ENCODE measurements at regions not wholly inside any gene's neighbourhood (a gene's known extent, or its start where the extent isn't known, plus 50 kb on each side); places are given as distances from the start of the nearest gene placed in this dataset.

DNA sequence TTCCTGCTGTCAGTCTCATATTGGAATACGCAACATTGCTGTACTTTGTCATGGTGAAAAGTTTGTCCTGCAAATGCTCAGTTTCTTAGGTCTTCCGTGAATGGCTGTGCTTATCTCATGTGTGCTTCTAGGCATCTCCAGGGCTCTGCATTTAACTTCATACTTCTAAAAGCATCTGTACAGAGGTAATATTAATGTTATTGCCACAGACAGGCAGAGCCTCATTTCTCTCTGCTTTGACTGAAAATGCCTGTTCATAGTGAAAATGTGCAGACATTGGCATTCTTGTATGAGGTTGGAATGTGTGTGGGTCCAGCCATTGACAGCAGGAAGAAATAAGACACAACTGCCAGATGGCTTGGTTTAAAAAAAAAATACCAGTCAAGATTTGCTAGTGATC is 140.1 kb upstream of the TTC29 start:
- Histone ChIP-seq H3K4me1 (no peaks in the 10 kb centered on the region), H3K4me3 (no peak overlapping the region), H3K27me3 (no peaks in the 10 kb centered on the region), H3K27ac (no peak overlapping the region), H3K9me3 (no peaks in the 10 kb centered on the region), H3K36me3 (no peaks in the 10 kb centered on the region)
- DNase-seq (no peak), ATAC-seq (no peak)
- intact Hi-C loops (cut with DNase I): no loop called here
- TF ChIP-seq POLR2A (IDR thresholded peaks at IDR 0.05): no peak
- TF ChIP-seq, protein P1, sequence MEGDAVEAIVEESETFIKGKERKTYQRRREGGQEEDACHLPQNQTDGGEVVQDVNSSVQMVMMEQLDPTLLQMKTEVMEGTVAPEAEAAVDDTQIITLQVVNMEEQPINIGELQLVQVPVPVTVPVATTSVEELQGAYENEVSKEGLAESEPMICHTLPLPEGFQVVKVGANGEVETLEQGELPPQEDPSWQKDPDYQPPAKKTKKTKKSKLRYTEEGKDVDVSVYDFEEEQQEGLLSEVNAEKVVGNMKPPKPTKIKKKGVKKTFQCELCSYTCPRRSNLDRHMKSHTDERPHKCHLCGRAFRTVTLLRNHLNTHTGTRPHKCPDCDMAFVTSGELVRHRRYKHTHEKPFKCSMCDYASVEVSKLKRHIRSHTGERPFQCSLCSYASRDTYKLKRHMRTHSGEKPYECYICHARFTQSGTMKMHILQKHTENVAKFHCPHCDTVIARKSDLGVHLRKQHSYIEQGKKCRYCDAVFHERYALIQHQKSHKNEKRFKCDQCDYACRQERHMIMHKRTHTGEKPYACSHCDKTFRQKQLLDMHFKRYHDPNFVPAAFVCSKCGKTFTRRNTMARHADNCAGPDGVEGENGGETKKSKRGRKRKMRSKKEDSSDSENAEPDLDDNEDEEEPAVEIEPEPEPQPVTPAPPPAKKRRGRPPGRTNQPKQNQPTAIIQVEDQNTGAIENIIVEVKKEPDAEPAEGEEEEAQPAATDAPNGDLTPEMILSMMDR (IDR thresholded peaks at IDR 0.05): no peak
- WGBS (ENCODE audit: insufficient coverage, low coverage, low lambda C conversion rate, missing lambda C conversion rate): 66% methylated on average over 2 of the region's 2 CpGs

GRCh38 chr4:147088146-147088545 is 142.5 kb upstream of the TTC29 start:
- H3K4me3 ChIP-seq: no peak overlapping the region
- no peaks in the 10 kb centered on the region for H3K27me3 ChIP-seq
- H3K36me3 ChIP-seq: no peaks in the 10 kb centered on the region
- ATAC-seq: no peak
- no peaks in the 10 kb centered on the region for H3K4me1 ChIP-seq
- H3K27ac ChIP-seq: no peak overlapping the region
- 60% methylated on average over 4 of the region's 4 CpGs for WGBS (ENCODE audit: insufficient coverage, low coverage, low lambda C conversion rate, missing lambda C conversion rate)
- TF ChIP-seq, protein P1 (IDR thresholded peaks at IDR 0.05): no peak
- TF ChIP-seq POLR2A (IDR thresholded peaks at IDR 0.05): no peak
- intact Hi-C loops (cut with DNase I): no loop called here
- no peak for DNase-seq
- no peaks in the 10 kb centered on the region for H3K9me3 ChIP-seq

- TF ChIP-seq, protein P1 (IDR thresholded peaks at IDR 0.05): no peak
- no peak for TF ChIP-seq POLR2A (IDR thresholded peaks at IDR 0.05)
- no peak for ATAC-seq
Observed at GRCh38 chr4:147090486-147090885, 144.8 kb upstream of the TTC29 start.

DNA sequence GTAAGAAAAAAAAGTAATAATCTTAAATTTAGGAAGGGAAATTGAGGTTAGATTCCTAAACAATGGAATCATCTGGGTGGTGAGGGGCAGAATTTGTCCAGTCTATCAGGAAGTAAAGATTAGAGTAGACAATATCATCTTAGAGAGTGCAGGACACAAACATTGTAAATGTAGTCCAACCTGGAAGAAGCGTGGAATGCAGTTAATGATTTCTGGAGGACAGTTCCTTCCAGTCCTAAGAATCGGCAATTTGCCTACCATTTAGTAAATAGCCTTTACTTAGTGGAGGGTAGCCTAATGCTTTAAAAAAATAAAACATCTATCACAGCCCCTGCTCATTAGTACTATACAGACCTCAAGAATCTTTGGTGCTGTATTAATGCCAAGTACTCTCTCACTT is 147.5 kb upstream of the TTC29 start:
- Histone ChIP-seq H3K4me3 (no peak overlapping the region), H3K27me3 (no peaks in the 10 kb centered on the region), H3K4me1 (peaks cover 0 to 4% (median 0%) of the 10 kb centered on the region in 4 donors), H3K27ac (no peak overlapping the region), H3K36me3 (no peaks in the 10 kb centered on the region), H3K9me3 (no peaks in the 10 kb centered on the region)
- ATAC-seq (no peak), DNase-seq (no peak)
- TF ChIP-seq POLR2A (IDR thresholded peaks at IDR 0.05): no peak
- TF ChIP-seq, protein P1 (IDR thresholded peaks at IDR 0.05): no peak
- intact Hi-C loops (cut with DNase I): no loop called here
- WGBS (ENCODE audit: insufficient coverage, low coverage, low lambda C conversion rate, missing lambda C conversion rate): 48% methylated on average over 2 of the region's 2 CpGs

More at GRCh38 chr4:147090486-147090885, 144.8 kb upstream of the TTC29 start:
- intact Hi-C loops (cut with DNase I): no loop called here
- 48% methylated on average over 5 of the region's 5 CpGs for WGBS (ENCODE audit: insufficient coverage, low coverage, low lambda C conversion rate, missing lambda C conversion rate)
- H3K9me3 ChIP-seq: no peaks in the 10 kb centered on the region
- H3K27me3 ChIP-seq: no peaks in the 10 kb centered on the region
- no peak for DNase-seq
- H3K4me3 ChIP-seq: no peak overlapping the region
- H3K27ac ChIP-seq: no peak overlapping the region
- H3K4me1 ChIP-seq: no peaks in the 10 kb centered on the region
- no peaks in the 10 kb centered on the region for H3K36me3 ChIP-seq

- no peaks in the 10 kb centered on the region for H3K27me3 ChIP-seq
- 60% methylated on average over 2 of the region's 2 CpGs for WGBS (ENCODE audit: insufficient coverage, low coverage, low lambda C conversion rate, missing lambda C conversion rate)
- intact Hi-C loops (cut with DNase I): no loop called here
- no peaks in the 10 kb centered on the region for H3K9me3 ChIP-seq
- no peak for TF ChIP-seq POLR2A (IDR thresholded peaks at IDR 0.05)
- TF ChIP-seq, protein P1 (IDR thresholded peaks at IDR 0.05): no peak
- DNase-seq: no peak
- H3K4me3 ChIP-seq: no peak overlapping the region
- no peak for ATAC-seq
- H3K4me1 ChIP-seq: peaks cover 0 to 4% (median 0%) of the 10 kb centered on the region in 4 donors
- H3K36me3 ChIP-seq: no peaks in the 10 kb centered on the region
- no peak overlapping the region for H3K27ac ChIP-seq
Observed at GRCh38 chr4:147094238-147094637, 148.6 kb upstream of the TTC29 start.
